ENCODE measurements at regions not wholly inside any gene's neighbourhood (a gene's known extent, or its start where the extent isn't known, plus 50 kb on each side); places are given as distances from the start of the nearest gene placed in this dataset.

DNA sequence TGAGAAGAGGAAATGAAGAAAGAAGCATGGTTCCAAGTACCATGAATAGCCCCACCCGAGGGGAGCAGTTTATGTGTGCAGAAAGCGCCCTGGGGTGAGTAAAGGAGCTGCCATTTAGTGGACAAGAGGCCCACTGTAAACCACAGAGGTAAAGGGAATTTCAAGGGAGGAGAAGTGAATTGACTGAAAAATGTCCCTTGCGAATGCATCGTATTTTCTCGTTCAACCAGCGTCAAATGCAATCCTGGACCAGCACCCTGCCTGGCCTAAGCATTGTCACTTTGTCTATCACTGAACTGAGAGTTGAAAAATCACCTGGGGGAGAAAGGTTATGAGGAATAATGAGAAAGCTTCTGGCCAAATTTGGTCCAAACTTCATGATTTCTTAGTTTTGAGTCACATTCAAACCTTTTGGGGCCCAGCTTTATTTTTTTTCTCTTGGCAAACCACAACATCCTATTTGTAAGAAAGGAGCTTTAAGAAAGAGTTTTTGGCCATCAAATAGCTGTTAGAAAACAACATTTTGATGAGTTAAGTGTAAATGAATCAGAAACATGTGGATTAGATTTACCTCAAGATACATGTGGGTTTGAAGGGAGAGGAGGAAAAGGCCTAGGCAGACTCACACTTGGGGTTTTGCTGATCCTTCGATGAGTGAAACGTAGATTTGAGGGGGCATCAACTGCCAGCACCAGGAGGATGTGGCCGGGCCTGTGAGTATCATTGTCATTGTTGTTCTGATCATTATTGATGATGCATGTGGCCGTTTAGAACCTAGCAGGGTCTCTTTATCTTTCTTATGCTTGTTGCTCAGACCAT, 214.0 kb downstream of the CLIC5 start:
- Histone ChIP-seq H2AFZ (no peak overlapping the region), H3K4me1 (ENCODE audit: insufficient read depth) (peaks cover 7% of the 10 kb centered on the region), H3K4me2 (ENCODE audit: unreplicated experiment) (peak overlapping the region; percentile 7), H3K36me3 (ENCODE audit: low read depth) (no peaks in the 10 kb centered on the region), H3K27me3 (replicated peaks; ENCODE audit: insufficient read depth) (no peaks in the 10 kb centered on the region), H3F3A (ENCODE audit: insufficient read depth) (peaks cover 16% of the 10 kb centered on the region; the same call in 1 of the 2 replicates), H3K9ac (no peak overlapping the region), H3K9me2 (ENCODE audit: insufficient read depth) (no peaks in the 10 kb centered on the region), H3K4me3 (no peak overlapping the region), H3K27ac (no peak overlapping the region), H3K9me3 (ENCODE audit: low read depth) (no peaks in the 10 kb centered on the region), H3K79me2 (ENCODE audit: insufficient read depth) (no peaks in the 10 kb centered on the region), H4K20me1 (ENCODE audit: insufficient read depth) (no peaks in the 10 kb centered on the region)
- DNase-seq: peak; percentile 69
- 54 to 57% methylated on average over 10 of the region's 10 CpGs for WGBS, 2 experiments (ENCODE audit: low coverage in 1 of 2, low lambda C conversion rate in 2 of 2, missing lambda C conversion rate in 2 of 2)
- in situ Hi-C loops (cut with MboI): no loop called here
- TF ChIP-seq EZH2phosphoT487 (IDR thresholded peaks at IDR 0.05; ENCODE audit: insufficient read depth, low read depth) (0 out of 2 replicates have a peak, but pooled peaks have one; percentile 59), EZH2 (IDR thresholded peaks at IDR 0.05; ENCODE audit: insufficient read depth, poor library complexity, severe bottlenecking) (no peak)

DNA sequence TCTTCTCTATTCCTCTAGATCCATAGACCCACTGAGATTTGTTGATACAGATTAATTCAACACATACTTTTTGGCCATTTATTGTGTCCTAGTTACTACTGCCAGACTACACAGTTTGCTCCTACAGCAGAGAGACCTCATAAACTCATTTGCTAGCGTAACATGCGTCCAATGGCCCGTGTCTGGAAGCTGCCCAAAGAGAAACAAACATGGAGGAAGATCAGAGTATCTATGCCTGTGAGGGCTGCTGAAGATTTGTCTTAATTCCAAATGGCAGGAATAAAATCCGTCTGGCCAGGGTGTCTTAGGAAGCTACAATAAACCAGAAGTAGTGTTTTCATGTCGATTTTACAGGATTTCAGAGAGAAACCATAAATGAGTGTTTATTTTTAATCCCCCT, 214.7 kb downstream of the CLIC5 start:
- Histone ChIP-seq H3K4me2 (ENCODE audit: unreplicated experiment) (peak overlapping the region; percentile 7), H3K36me3 (ENCODE audit: low read depth) (no peaks in the 10 kb centered on the region), H3K27me3 (replicated peaks; ENCODE audit: insufficient read depth) (no peaks in the 10 kb centered on the region), H3K4me3 (no peak overlapping the region), H3K9me2 (ENCODE audit: insufficient read depth) (no peaks in the 10 kb centered on the region), H3K27ac (no peak overlapping the region), H3K79me2 (ENCODE audit: insufficient read depth) (no peaks in the 10 kb centered on the region), H3K9ac (no peak overlapping the region), H3K4me1 (ENCODE audit: insufficient read depth) (peaks cover 7% of the 10 kb centered on the region), H3K9me3 (ENCODE audit: low read depth) (no peaks in the 10 kb centered on the region), H4K20me1 (ENCODE audit: insufficient read depth) (no peaks in the 10 kb centered on the region), H3F3A (ENCODE audit: insufficient read depth) (peaks cover 16% of the 10 kb centered on the region; the same call in 1 of the 2 replicates), H2AFZ (no peak overlapping the region)
- DNase-seq: no peak
- in situ Hi-C loops (cut with MboI): no loop called here
- 53 to 68% methylated on average over 5 of the region's 5 CpGs for WGBS, 2 experiments (ENCODE audit: low coverage in 1 of 2, low lambda C conversion rate in 2 of 2, missing lambda C conversion rate in 2 of 2)
- TF ChIP-seq EZH2 (IDR thresholded peaks at IDR 0.05; ENCODE audit: insufficient read depth, poor library complexity, severe bottlenecking): no peak
- TF ChIP-seq EZH2phosphoT487 (IDR thresholded peaks at IDR 0.05; ENCODE audit: insufficient read depth, low read depth): no peak

DNA sequence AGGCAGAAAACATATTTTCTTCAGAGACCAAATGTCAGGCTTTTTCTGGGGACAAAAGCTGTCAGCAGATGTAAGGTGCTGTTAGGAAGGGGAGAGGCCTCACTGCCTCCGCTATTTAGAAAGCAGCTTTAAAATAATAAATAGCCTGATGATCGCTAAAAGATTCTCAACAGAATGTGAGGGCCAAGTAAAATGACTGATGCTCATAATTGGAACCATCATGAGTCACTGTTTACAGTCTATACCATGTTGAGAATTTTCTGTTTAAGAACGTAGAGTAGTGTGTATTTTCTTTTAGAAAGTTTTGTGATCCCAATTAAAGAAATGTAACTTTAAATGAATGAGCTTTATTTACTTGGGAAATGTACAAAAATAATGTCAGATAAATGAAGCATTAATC, 220.0 kb downstream of the CLIC5 start:
- Histone ChIP-seq H3K27me3 (replicated peaks; ENCODE audit: insufficient read depth) (no peaks in the 10 kb centered on the region), H3K9me3 (ENCODE audit: low read depth) (no peaks in the 10 kb centered on the region), H3K4me2 (ENCODE audit: unreplicated experiment) (no peak overlapping the region), H2AFZ (no peak overlapping the region), H3F3A (ENCODE audit: insufficient read depth) (peaks cover 20% of the 10 kb centered on the region), H3K27ac (no peak overlapping the region), H3K9ac (no peak overlapping the region), H3K36me3 (ENCODE audit: low read depth) (no peaks in the 10 kb centered on the region), H3K79me2 (ENCODE audit: insufficient read depth) (no peaks in the 10 kb centered on the region), H3K4me1 (ENCODE audit: insufficient read depth) (peaks cover 18% of the 10 kb centered on the region), H4K20me1 (ENCODE audit: insufficient read depth) (no peaks in the 10 kb centered on the region), H3K9me2 (ENCODE audit: insufficient read depth) (no peaks in the 10 kb centered on the region), H3K4me3 (no peak overlapping the region)
- DNase-seq: no peak
- in situ Hi-C loops (cut with MboI): no loop called here
- 70 to 77% methylated on average over 3 of the region's 3 CpGs for WGBS, 2 experiments (ENCODE audit: low coverage in 1 of 2, low lambda C conversion rate in 2 of 2, missing lambda C conversion rate in 2 of 2)
- TF ChIP-seq EZH2phosphoT487 (IDR thresholded peaks at IDR 0.05; ENCODE audit: insufficient read depth, low read depth): no peak
- no peak for TF ChIP-seq EZH2 (IDR thresholded peaks at IDR 0.05; ENCODE audit: insufficient read depth, poor library complexity, severe bottlenecking)

DNA sequence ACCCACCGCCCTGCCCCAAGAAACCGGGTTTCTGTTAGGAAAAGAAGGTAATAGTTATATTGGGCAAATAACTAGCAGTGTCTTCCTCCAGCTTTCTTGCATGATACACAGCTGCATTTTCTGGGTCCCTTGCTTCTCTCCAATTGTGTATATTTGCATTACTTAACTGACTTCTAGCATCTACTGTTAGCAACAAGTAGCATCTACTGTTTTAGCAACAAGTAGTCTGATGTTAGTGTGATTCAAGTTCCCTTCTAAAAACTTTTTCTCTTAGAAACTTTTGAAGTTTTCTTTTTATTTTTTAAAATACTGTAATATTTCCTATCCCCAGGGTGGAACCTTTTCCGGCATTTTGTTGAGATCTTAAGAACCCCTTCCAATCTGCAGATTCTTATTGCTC, 221.2 kb downstream of the CLIC5 start:
- H4K20me1 ChIP-seq (ENCODE audit: insufficient read depth): no peaks in the 10 kb centered on the region
- TF ChIP-seq EZH2 (IDR thresholded peaks at IDR 0.05; ENCODE audit: insufficient read depth, poor library complexity, severe bottlenecking) (no peak), EZH2phosphoT487 (IDR thresholded peaks at IDR 0.05; ENCODE audit: insufficient read depth, low read depth) (no peak)
- no peak overlapping the region for H3K4me3 ChIP-seq
- no peaks in the 10 kb centered on the region for H3K36me3 ChIP-seq (ENCODE audit: low read depth)
- no peak overlapping the region for H2AFZ ChIP-seq
- H3K9ac ChIP-seq: no peak overlapping the region
- in situ Hi-C loops (cut with MboI): no loop called here
- H3K4me2 ChIP-seq (ENCODE audit: unreplicated experiment): no peak overlapping the region
- H3K9me3 ChIP-seq (ENCODE audit: low read depth): no peaks in the 10 kb centered on the region
- H3K27ac ChIP-seq: no peak overlapping the region
- H3K27me3 ChIP-seq (replicated peaks; ENCODE audit: insufficient read depth): no peaks in the 10 kb centered on the region
- peaks cover 26% of the 10 kb centered on the region for H3F3A ChIP-seq (ENCODE audit: insufficient read depth)
- no peaks in the 10 kb centered on the region for H3K79me2 ChIP-seq (ENCODE audit: insufficient read depth)
- H3K4me1 ChIP-seq (ENCODE audit: insufficient read depth): peaks cover 22% of the 10 kb centered on the region
- WGBS, 2 experiments (ENCODE audit: low coverage in 1 of 2, low lambda C conversion rate in 2 of 2, missing lambda C conversion rate in 2 of 2): 93 to 94% methylated on average over 3 of the region's 3 CpGs
- H3K9me2 ChIP-seq (ENCODE audit: insufficient read depth): no peaks in the 10 kb centered on the region
- DNase-seq: no peak
